ENCODE measurements at regions not wholly inside any gene's neighbourhood (a gene's known extent, or its start where the extent isn't known, plus 50 kb on each side); places are given as distances from the start of the nearest gene placed in this dataset.

GRCh38 chr2:12119841-12120240 lies 373.4 kb downstream of the LPIN1 start:
- no peak for TF ChIP-seq CTCF (IDR thresholded peaks at IDR 0.05)
- TF ChIP-seq POLR2A (IDR thresholded peaks at IDR 0.05), result no peak
